ENCODE measurements at regions not wholly inside any gene's neighbourhood (a gene's known extent, or its start where the extent isn't known, plus 50 kb on each side); places are given as distances from the start of the nearest gene placed in this dataset.

DNA sequence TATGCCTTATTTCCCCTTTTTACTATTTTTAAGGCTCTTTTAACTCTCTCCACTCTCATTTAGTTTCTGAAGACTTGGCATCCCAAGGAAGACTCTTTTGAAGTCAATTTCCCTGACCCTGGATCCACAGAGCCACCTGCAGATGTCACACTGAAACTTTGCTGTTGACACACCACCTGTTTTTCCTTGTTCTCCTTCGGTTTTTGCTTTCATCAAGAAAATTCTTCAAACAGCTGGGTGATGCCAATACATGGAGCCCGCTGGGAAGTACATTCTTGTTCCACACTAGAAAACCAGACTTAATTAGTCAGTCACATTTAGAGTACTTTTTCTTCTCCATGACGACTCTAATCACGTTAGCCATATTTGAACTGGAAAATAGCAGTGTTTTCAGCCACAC lies 293.9 kb downstream of the PDGFC start:
- TF ChIP-seq, protein P1, sequence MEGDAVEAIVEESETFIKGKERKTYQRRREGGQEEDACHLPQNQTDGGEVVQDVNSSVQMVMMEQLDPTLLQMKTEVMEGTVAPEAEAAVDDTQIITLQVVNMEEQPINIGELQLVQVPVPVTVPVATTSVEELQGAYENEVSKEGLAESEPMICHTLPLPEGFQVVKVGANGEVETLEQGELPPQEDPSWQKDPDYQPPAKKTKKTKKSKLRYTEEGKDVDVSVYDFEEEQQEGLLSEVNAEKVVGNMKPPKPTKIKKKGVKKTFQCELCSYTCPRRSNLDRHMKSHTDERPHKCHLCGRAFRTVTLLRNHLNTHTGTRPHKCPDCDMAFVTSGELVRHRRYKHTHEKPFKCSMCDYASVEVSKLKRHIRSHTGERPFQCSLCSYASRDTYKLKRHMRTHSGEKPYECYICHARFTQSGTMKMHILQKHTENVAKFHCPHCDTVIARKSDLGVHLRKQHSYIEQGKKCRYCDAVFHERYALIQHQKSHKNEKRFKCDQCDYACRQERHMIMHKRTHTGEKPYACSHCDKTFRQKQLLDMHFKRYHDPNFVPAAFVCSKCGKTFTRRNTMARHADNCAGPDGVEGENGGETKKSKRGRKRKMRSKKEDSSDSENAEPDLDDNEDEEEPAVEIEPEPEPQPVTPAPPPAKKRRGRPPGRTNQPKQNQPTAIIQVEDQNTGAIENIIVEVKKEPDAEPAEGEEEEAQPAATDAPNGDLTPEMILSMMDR (IDR thresholded peaks at IDR 0.05) = no peak
- TF ChIP-seq POLR2A (IDR thresholded peaks at IDR 0.05) = no peak
